H54 (cell line): ENCODE measurements at regions not wholly inside any gene's neighbourhood (a gene's known extent, or its start where the extent isn't known, plus 50 kb on each side); places are given as distances from the start of the nearest gene placed in this dataset.

ENCODE experiments used
- DNase-seq: peaks from one replicate; pipeline ENCODE4 v3.0.0; 2011; ENCODE audit warnings: low spot score, mixed read lengths; ENCODE audit not compliant: insufficient read length
- FAIRE-seq: peaks from 3 replicates; lab custom pipeline; 2011; peaks lifted over from hg19 to GRCh38; lab: Jason Lieb, UNC
- POLR2A ChIP-seq: IDR thresholded peaks from 2 replicates; pipeline ENCODE4 v1.6.1; 2011; ENCODE audit warnings: low read depth, mild to moderate bottlenecking, low read length

GRCh38 chr3:70823622-70824021, 511.2 kb upstream of the MDFIC2 start:
- FAIRE-seq: no peak
- no peak for TF ChIP-seq POLR2A
- no peak for DNase-seq

- no peak for FAIRE-seq
- no peak for TF ChIP-seq POLR2A
These were observed 510.2 kb upstream of the MDFIC2 start for GRCh38 chr3:70822669-70823068.

GRCh38 chr3:70821602-70822001, 509.2 kb upstream of the MDFIC2 start:
- FAIRE-seq: no peak
- no peak for DNase-seq
- no peak for TF ChIP-seq POLR2A

More at GRCh38 chr3:70822669-70823068, 510.2 kb upstream of the MDFIC2 start:
- DNase-seq: no peak

- TF ChIP-seq POLR2A: no peak
- no peak for FAIRE-seq
- DNase-seq: no peak
These were observed 508.0 kb upstream of the MDFIC2 start for GRCh38 chr3:70820397-70820796.

DNA sequence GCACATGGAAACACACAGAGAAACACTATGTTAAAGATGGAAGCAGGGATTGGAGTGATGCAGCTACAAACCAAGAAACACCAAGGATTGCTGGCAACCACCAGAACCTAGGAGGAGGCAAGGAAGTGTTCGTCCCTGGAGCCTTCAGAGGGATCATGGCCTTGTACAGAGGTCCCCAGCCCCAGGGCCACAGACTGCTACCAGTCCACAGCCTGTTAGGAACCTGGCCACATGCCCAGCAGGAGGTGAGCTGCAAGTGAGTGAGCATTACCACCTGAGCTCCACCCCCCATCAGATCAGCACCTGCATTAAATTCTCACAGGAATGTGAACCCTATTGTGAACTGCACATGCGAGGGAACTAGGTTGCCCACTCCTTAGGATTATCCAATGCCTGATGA, 505.7 kb upstream of the MDFIC2 start:
- no peak for DNase-seq
- FAIRE-seq: no peak
- no peak for TF ChIP-seq POLR2A

DNA sequence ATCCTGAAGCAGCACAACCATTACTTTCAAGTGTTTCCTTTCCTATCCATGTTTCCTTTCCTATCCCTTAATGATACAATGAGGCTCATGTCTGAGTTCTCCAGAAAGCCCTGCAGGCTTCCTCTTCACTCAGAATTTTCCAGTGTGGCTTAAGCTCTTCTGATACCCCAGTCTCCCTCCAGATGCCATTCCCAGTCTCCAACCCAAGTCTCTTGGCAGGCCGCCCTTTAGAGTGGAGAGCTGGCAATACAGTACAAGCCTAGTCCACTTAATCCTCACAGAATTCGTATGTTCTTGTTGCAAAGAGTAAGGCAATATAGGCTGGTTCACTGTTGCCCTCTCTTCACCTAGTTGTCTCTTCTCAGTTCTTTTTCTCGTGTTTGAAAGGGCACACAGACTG, 503.9 kb upstream of the MDFIC2 start:
- TF ChIP-seq POLR2A: no peak
- DNase-seq (no peak), FAIRE-seq (no peak)

DNA sequence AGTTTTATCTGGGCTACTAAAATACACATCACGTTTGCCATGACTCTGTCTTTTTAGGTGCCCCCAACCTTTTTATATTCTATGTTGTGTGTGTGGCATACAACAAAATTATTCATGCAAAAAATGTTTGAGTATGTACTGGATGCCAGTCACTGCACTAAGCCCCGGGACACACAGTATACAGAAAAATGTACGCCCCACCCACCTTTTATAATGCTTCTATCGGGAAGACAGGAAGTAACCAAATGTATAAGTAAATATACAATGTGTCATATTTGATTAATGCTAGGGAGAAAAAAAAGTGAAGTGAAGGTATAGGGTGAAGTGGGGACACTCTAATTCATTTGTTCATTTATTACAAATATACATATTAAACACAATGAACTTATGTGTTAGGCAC, 503.4 kb upstream of the MDFIC2 start:
- no peak for TF ChIP-seq POLR2A
- no peak for FAIRE-seq

DNA sequence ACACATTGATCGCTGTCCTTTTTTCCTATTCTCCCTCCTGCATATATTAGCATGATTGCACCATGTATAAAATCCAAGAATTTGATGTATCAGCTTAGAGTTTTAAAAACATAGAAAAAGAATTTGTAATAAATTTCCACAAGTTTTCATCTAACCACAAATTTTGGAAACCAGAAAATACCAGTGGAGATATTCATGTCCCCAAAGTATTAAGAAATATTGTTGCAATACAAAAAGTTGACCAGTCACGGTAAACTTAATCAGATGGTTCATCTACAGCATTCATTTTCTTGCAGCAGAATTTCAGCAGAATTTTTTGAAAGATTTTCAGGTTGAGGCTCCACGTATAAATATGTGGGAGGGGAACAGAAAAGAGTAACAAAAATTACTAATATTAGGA, 500.9 kb upstream of the MDFIC2 start:
- DNase-seq: no peak
- TF ChIP-seq POLR2A: no peak

More for the DNA sequence above, 503.4 kb upstream of the MDFIC2 start:
- DNase-seq: no peak

GRCh38 chr3:70811880-70812279, 499.4 kb upstream of the MDFIC2 start:
- FAIRE-seq (no peak), DNase-seq (no peak)

More for the DNA sequence above, 500.9 kb upstream of the MDFIC2 start:
- FAIRE-seq: no peak

GRCh38 chr3:70808881-70809280, 496.4 kb upstream of the MDFIC2 start:
- no peak for DNase-seq
- TF ChIP-seq POLR2A: no peak
- no peak for FAIRE-seq

More at GRCh38 chr3:70811880-70812279, 499.4 kb upstream of the MDFIC2 start:
- no peak for TF ChIP-seq POLR2A

DNA sequence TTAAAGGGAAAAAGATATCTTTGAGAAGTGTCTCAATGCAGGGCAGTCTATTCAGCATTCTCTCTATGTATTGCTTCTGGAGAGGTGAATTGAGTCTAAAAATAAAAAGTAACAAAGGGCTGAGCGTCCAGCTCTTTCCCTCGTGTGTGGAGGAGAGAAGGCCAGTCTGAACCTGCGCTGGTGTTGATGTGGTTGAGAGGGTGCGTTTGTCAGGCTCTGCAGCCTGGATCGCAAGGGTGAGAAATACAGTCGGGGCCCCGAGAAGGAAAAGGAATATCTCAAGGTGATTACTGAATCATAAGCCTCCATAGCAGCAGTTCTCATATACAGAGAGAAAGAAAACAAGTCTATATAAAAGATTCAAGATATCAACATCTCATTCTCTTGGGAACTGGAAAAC, 494.1 kb upstream of the MDFIC2 start:
- no peak for TF ChIP-seq POLR2A
- FAIRE-seq (no peak), DNase-seq (no peak)

DNA sequence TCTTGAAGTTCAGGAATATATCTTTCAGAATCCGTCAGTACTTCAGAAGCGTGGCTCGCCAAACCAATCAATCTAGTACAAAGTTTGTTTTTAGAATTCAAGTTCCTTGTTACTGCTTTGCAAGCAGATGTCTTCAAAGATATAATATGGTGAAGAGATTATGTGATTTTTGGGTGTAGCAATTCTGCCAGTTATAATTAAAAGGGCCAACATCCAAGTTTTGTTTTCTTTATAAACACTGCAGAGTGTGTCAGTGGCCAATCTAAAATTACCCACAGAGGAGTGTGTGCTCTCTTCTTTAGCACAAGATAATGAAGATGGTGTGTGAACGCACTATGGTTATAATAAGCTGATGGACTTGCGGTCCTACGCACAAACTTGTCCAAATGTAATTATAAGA, 493.6 kb upstream of the MDFIC2 start:
- DNase-seq: no peak
- TF ChIP-seq POLR2A: no peak
- FAIRE-seq: no peak

GRCh38 chr3:70805061-70805889, 492.8 kb upstream of the MDFIC2 start:
- FAIRE-seq (peak; percentile 36), DNase-seq (no peak)
- no peak for TF ChIP-seq POLR2A

- no peak for TF ChIP-seq POLR2A
- DNase-seq (no peak), FAIRE-seq (no peak)
These were observed 491.5 kb upstream of the MDFIC2 start for GRCh38 chr3:70803891-70804290.

GRCh38 chr3:70803319-70803718, 490.9 kb upstream of the MDFIC2 start:
- DNase-seq (no peak), FAIRE-seq (no peak)
- TF ChIP-seq POLR2A: no peak
